Neuronal stem cell (in vitro differentiated cells): ENCODE measurements at regions not wholly inside any gene's neighbourhood (a gene's known extent, or its start where the extent isn't known, plus 50 kb on each side); places are given as distances from the start of the nearest gene placed in this dataset.
A peak's percentile ranks its signal among the peaks of the same experiment; 100 is the strongest.

Experiments used
- DNase-seq: peaks from one replicate; pipeline ENCODE4 v3.0.0-alpha.2; 2013; ENCODE audit warnings: low spot score
- H2AFZ ChIP-seq: one replicate; pipeline ENCODE4 v1.6.1; 2013; ENCODE audit warnings: mild to moderate bottlenecking, low read length, inconsistent platforms
- H2AK5ac ChIP-seq: 2 replicates; pipeline ENCODE4 v1.6.1; 2013; ENCODE audit warnings: low read depth, mild to moderate bottlenecking, inconsistent platforms, low read length, moderate library complexity, mixed read lengths
- H2BK120ac ChIP-seq: 2 replicates; pipeline ENCODE4 v1.6.1; 2013; ENCODE audit warnings: low read depth, mild to moderate bottlenecking, inconsistent platforms, low read length, moderate library complexity, mixed read lengths
- H2BK12ac ChIP-seq: one replicate; pipeline ENCODE4 v1.6.1; 2013; ENCODE audit warnings: low read length, inconsistent platforms
- H2BK15ac ChIP-seq: 2 replicates; pipeline ENCODE4 v1.6.1; 2013; ENCODE audit warnings: mild to moderate bottlenecking, low read length, inconsistent platforms, mixed read lengths
- H2BK5ac ChIP-seq: one replicate; pipeline ENCODE4 v1.6.1; 2013; ENCODE audit warnings: inconsistent platforms, mild to moderate bottlenecking, low read length, moderate library complexity
- H3K14ac ChIP-seq: one replicate; pipeline ENCODE4 v1.6.1; 2013; ENCODE audit warnings: low read length, inconsistent platforms
- H3K18ac ChIP-seq: 2 replicates; pipeline ENCODE4 v1.6.1; 2013; ENCODE audit warnings: low read length, inconsistent platforms
- H3K23ac ChIP-seq: 2 replicates; pipeline ENCODE4 v1.6.1; 2013; ENCODE audit warnings: low read depth, mild to moderate bottlenecking, mixed read lengths, low read length, inconsistent platforms; ENCODE audit not compliant: poor library complexity
- H3K27ac ChIP-seq: replicated peaks from 3 replicates; pipeline ENCODE4 v1.5.1; 2013; ENCODE audit warnings: low read length, inconsistent platforms
- H3K27me3 ChIP-seq, 3 experiments: 2 replicates each; pipeline ENCODE4 v1.6.1; 2013; ENCODE audit warnings: low read length in 3 of 3, mild to moderate bottlenecking in 2 of 3, inconsistent platforms in 1 of 3, low read depth in 1 of 3, mixed read lengths in 1 of 3, moderate library complexity in 1 of 3; ENCODE audit not compliant: control insufficient read depth in 3 of 3, insufficient read depth in 3 of 3
- H3K36me3 ChIP-seq, 2 donors: replicated peaks in 1 of 2; 2 replicates each; pipeline ENCODE4 v1.6.1; 2013; ENCODE audit warnings: low read length in 2 of 2; ENCODE audit not compliant: control insufficient read depth in 2 of 2, insufficient read depth in 2 of 2
- H3K4ac ChIP-seq: 2 replicates; pipeline ENCODE4 v1.6.1; 2013; ENCODE audit warnings: inconsistent platforms, mild to moderate bottlenecking, low read length, moderate library complexity
- H3K4me1 ChIP-seq, 2 donors: 1 replicate in 1 of 2; 2 replicates in 1 of 2; pipeline ENCODE4 v1.6.1; 2013; ENCODE audit warnings: low read length in 2 of 2, low read depth in 1 of 2; ENCODE audit not compliant: control insufficient read depth in 2 of 2, insufficient read depth in 1 of 2
- H3K4me2 ChIP-seq: one replicate; pipeline ENCODE4 v1.6.1; 2013; ENCODE audit warnings: mild to moderate bottlenecking, low read length, inconsistent platforms; ENCODE audit not compliant: insufficient read depth, poor library complexity, severe bottlenecking
- H3K4me3 ChIP-seq, 2 donors: 2 replicates each; pipeline ENCODE4 v1.5.1; 2013; ENCODE audit warnings: low read length in 2 of 2, mild to moderate bottlenecking in 2 of 2, inconsistent platforms in 1 of 2, moderate library complexity in 1 of 2
- H3K79me1 ChIP-seq: one replicate; pipeline ENCODE4 v1.6.1; 2013; ENCODE audit warnings: low read depth, mild to moderate bottlenecking, inconsistent platforms, low read length, moderate library complexity
- H3K9ac ChIP-seq: one replicate; pipeline ENCODE4 v1.6.1; 2013; ENCODE audit warnings: mild to moderate bottlenecking, low read depth, low read length, inconsistent platforms; ENCODE audit not compliant: poor library complexity
- H3K9me3 ChIP-seq, 2 donors: replicated peaks in 1 of 2; 2 replicates each; pipeline versions ENCODE3 to v1.6.1; 2013; ENCODE audit warnings: low read length in 2 of 2, mild to moderate bottlenecking in 2 of 2, inconsistent platforms in 1 of 2, low read depth in 1 of 2, mixed read lengths in 1 of 2, moderate library complexity in 1 of 2; ENCODE audit not compliant: control insufficient read depth in 2 of 2, insufficient read depth in 1 of 2
- H4K8ac ChIP-seq: one replicate; pipeline ENCODE4 v1.6.1; 2013; ENCODE audit warnings: low read depth, mild to moderate bottlenecking, inconsistent platforms, low read length, moderate library complexity
- H4K91ac ChIP-seq: one replicate; pipeline ENCODE4 v1.6.1; 2013; ENCODE audit warnings: low read length, low read depth, mild to moderate bottlenecking, inconsistent platforms; ENCODE audit not compliant: poor library complexity
- WGBS, 2 donors: extraction: QIAGEN DNeasy Blood & Tissue Kit; methylation state at CpG; one replicate each; pipeline ENCODE4 v1.1.7; 2013; ENCODE audit warnings: missing lambda C conversion rate in 2 of 2, mixed read lengths in 1 of 2; ENCODE audit not compliant: insufficient read length in 2 of 2, insufficient replicate concordance in 1 of 2; ENCODE audit errors: extremely low coverage in 2 of 2; 5-methylcytosine and 5-hydroxymethylcytosine counted together

- no peak overlapping the region for H2BK120ac ChIP-seq
- no peak overlapping the region for H2BK12ac ChIP-seq
- no peak overlapping the region for H3K14ac ChIP-seq
- no peak overlapping the region for H3K18ac ChIP-seq
- no peak overlapping the region for H2BK5ac ChIP-seq
- H2AK5ac ChIP-seq = no peak overlapping the region
- no peak overlapping the region for H3K4me3 ChIP-seq
- no peak overlapping the region for H3K4me2 ChIP-seq
- no peak overlapping the region for H2AFZ ChIP-seq
- peak overlapping the region; percentile 21 for H3K9ac ChIP-seq
- H3K4ac ChIP-seq = no peak overlapping the region
- no peaks in the 10 kb centered on the region for H3K4me1 ChIP-seq
- H4K91ac ChIP-seq = no peak overlapping the region
- no peaks in the 10 kb centered on the region for H3K36me3 ChIP-seq
- H3K27ac ChIP-seq = no peak overlapping the region
- peak overlapping the region; percentile 65 for H4K8ac ChIP-seq
- no peak overlapping the region for H3K23ac ChIP-seq
- no peak for DNase-seq
- no peak overlapping the region for H2BK15ac ChIP-seq
- no peaks in the 10 kb centered on the region for H3K79me1 ChIP-seq
- no CpG with 5 or more reads among the region's 5 CpGs for WGBS, 2 donors
- no peaks in the 10 kb centered on the region for H3K9me3 ChIP-seq
- H3K27me3 ChIP-seq = no peaks in the 10 kb centered on the region
These were observed 173.1 kb upstream of the SLIT2 start for GRCh38 chr4:20078644-20079043.

DNA sequence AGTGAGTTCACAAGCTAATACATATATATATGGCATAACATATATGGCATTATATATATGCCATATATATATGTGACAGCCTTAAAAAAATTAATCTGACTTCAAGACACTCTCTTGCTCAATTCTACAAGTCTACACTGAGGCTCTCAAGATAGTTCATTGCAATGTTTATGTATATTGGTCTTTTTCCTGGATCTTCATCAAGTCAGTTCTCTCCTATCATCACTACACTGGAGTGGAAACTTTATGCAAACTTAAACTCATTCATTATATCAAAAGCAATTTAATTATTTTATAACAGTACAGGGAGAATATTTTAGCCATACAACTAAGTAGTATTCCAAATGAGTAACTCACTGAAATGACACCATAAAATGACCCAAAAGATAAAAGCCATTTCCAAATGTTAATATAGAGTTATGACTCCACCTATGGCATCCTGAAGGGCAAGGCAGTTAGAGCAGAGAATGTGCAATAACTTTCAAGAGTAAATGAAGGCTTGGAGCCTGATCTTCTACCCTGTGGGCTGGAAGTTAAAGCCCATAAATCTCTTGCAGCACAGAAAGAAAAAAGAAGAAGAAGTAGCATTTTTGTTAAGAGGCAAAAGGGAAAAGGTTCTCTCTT lies 176.3 kb upstream of the SLIT2 start:
- H3K4ac ChIP-seq = no peak overlapping the region
- no peak overlapping the region for H2BK5ac ChIP-seq
- H3K4me3 ChIP-seq = no peak overlapping the region
- no peak overlapping the region for H4K8ac ChIP-seq
- H3K23ac ChIP-seq = no peak overlapping the region
- no peaks in the 10 kb centered on the region for H3K27me3 ChIP-seq
- no peak for DNase-seq
- H4K91ac ChIP-seq = no peak overlapping the region
- no peak overlapping the region for H2BK15ac ChIP-seq
- H2BK12ac ChIP-seq = no peak overlapping the region
- H2BK120ac ChIP-seq = no peak overlapping the region
- no peak overlapping the region for H3K27ac ChIP-seq
- no peaks in the 10 kb centered on the region for H3K36me3 ChIP-seq
- no peaks in the 10 kb centered on the region for H3K79me1 ChIP-seq
- H3K4me1 ChIP-seq = no peaks in the 10 kb centered on the region
- H3K9me3 ChIP-seq = no peaks in the 10 kb centered on the region
- H3K9ac ChIP-seq = no peak overlapping the region
- no peak overlapping the region for H3K4me2 ChIP-seq
- H3K18ac ChIP-seq = no peak overlapping the region
- no peak overlapping the region for H2AK5ac ChIP-seq
- no peak overlapping the region for H3K14ac ChIP-seq
- no peak overlapping the region for H2AFZ ChIP-seq

GRCh38 chr4:20074450-20074849 lies 177.3 kb upstream of the SLIT2 start:
- no peak overlapping the region for H2AK5ac ChIP-seq
- no peak overlapping the region for H3K27ac ChIP-seq
- H2BK12ac ChIP-seq = no peak overlapping the region
- no peak overlapping the region for H2BK5ac ChIP-seq
- H3K9ac ChIP-seq = no peak overlapping the region
- no peak overlapping the region for H3K23ac ChIP-seq
- no CpG with 5 or more reads among the region's 3 CpGs for WGBS, 2 donors
- H4K91ac ChIP-seq = no peak overlapping the region
- H3K4ac ChIP-seq = no peak overlapping the region
- H2BK15ac ChIP-seq = no peak overlapping the region
- H3K4me2 ChIP-seq = no peak overlapping the region
- H3K27me3 ChIP-seq = no peaks in the 10 kb centered on the region
- no peaks in the 10 kb centered on the region for H3K9me3 ChIP-seq
- H3K14ac ChIP-seq = no peak overlapping the region
- H3K18ac ChIP-seq = no peak overlapping the region
- no peak overlapping the region for H4K8ac ChIP-seq
- H3K4me1 ChIP-seq = no peaks in the 10 kb centered on the region
- H3K79me1 ChIP-seq = no peaks in the 10 kb centered on the region
- no peak overlapping the region for H2BK120ac ChIP-seq
- H2AFZ ChIP-seq = no peak overlapping the region
- no peak overlapping the region for H3K4me3 ChIP-seq
- DNase-seq = no peak
- H3K36me3 ChIP-seq = no peaks in the 10 kb centered on the region

DNA sequence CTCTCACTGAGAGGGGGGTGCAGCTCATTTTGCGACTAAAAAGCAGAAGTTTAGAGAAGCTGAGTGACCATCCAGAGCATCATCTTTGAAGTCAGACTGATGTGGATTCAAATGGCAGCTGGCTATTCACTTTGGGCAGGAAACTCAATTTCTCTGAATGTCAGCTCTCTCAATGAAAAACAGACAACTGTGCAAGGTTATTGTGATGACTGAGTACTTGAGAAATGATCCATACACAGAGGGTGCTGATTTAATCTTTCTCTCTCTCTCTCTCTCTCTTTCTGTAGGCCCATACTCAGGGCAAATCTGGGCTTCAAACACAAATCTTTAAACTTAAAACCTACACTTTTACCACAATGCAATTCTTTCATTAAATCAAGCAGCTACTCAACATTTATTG lies 185.8 kb upstream of the SLIT2 start:
- Histone ChIP-seq H2BK5ac (no peak overlapping the region), H2BK12ac (no peak overlapping the region), H2AK5ac (no peak overlapping the region), H2BK15ac (no peak overlapping the region), H4K91ac (no peak overlapping the region), H3K36me3 (no peaks in the 10 kb centered on the region), H3K79me1 (no peaks in the 10 kb centered on the region), H2BK120ac (no peak overlapping the region), H3K4ac (no peak overlapping the region), H3K9me3 (no peaks in the 10 kb centered on the region), H2AFZ (peak overlapping the region; percentile 10), H3K4me1 (peaks cover 0 to 3% of the 10 kb centered on the region in 2 donors), H3K27me3 (no peaks in the 10 kb centered on the region), H3K27ac (no peak overlapping the region), H3K9ac (no peak overlapping the region), H3K14ac (no peak overlapping the region), H3K4me3 (no peak overlapping the region), H3K4me2 (no peak overlapping the region), H3K23ac (no peak overlapping the region), H3K18ac (no peak overlapping the region), H4K8ac (no peak overlapping the region)
- DNase-seq = no peak
- no CpG with 5 or more reads among the region's 1 CpG for WGBS, 2 donors
